GM12872 (cell line): ENCODE measurements at regions not wholly inside any gene's neighbourhood (a gene's known extent, or its start where the extent isn't known, plus 50 kb on each side); places are given as distances from the start of the nearest gene placed in this dataset.

Experiments used
- CTCF ChIP-seq: IDR thresholded peaks from 3 replicates; pipeline ENCODE4 v1.5.1; 2011; ENCODE audit warnings: low read depth, mild to moderate bottlenecking, low read length, moderate library complexity; ENCODE audit not compliant: insufficient read depth

DNA sequence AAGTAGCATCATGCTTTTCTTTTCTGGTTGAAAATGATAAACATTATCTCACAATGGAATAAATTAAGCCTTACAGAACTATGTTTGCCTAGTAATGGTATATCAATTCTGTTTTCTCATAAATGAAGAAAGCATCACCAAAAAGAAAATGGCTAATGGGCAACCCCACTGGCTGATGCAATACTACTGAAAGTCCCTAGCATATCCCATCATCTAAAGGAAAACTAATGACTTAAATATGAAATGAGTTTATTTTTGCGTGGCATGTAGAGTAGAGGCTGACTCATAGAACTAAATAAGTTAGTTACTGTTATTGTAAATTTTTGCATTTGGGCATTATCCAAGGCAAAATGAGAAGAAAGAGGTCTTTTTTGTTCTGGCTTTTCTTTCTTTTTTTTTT lies 1156.3 kb upstream of the SEL1L start:
- TF ChIP-seq CTCF: no peak

GRCh38 chr14:82694820-82695219 lies 1161.2 kb upstream of the SEL1L start:
- TF ChIP-seq CTCF: no peak

DNA sequence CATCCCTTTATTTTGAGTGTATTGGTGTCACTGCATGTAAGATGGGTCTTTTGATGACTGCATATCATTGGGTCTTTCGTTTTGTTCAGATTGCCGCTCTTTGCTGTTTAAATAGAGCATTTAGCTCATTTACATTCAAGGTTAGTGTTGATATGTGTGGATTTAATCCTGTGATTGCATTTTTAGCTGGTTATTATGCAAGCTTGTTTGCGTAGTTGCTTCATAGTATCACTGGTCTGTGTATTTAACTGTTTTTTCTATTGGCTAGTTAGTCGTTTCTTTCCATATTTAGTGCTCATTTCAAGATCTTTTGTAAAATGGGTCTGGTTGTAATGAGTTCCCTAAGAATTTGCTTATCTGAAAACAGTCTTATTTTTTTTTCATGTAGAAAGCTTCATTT lies 1170.6 kb upstream of the SEL1L start:
- no peak for TF ChIP-seq CTCF

- TF ChIP-seq CTCF: peak; percentile 90
These were observed 1176.7 kb upstream of the SEL1L start for GRCh38 chr14:82710267-82710841.

DNA sequence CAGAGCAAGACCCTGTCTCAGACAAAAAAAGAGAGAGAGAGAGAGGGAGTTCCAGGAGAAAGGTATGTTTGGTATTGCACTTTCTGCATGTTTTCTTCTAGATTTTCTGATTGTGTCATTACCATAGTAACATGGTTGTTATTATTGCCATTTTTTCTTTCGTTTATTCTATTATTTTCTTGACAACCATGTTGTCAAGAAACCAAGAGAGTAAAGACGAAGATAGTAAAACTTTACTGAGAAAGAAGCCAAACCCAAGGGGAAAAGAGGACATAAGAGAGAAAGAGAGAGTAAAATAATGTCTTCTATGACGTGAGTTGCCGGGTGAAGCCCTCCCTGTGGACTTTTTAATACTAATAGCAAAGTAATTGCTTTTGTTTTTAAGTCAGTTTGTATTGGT lies 1186.0 kb upstream of the SEL1L start:
- no peak for TF ChIP-seq CTCF

GRCh38 chr14:82720431-82720830 lies 1186.8 kb upstream of the SEL1L start:
- TF ChIP-seq CTCF: no peak

DNA sequence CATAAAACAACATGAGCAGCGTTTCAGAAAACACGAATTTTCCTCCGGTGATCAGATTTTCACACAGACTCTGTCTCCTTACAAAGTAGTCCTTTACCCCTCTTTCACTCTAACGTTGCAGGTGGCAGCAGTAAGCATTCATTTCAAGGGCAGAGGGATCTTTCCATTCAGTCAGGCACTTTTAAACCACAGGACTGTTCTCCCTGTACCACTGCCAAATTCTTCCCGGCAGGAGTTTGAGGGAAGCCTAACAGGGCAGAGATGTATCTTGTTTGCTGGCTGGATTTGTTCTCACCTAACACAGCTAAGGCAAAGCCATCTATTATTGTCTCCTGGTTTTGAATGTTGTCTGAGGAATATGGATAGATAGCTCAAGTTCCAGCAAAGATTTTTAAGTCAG lies 1187.3 kb upstream of the SEL1L start:
- TF ChIP-seq CTCF: no peak
